Fibroblast of lung (primary cell): ENCODE measurements at regions not wholly inside any gene's neighbourhood (a gene's known extent, or its start where the extent isn't known, plus 50 kb on each side); places are given as distances from the start of the nearest gene placed in this dataset.

ENCODE experiments used
- CTCF ChIP-seq, 2 donors: IDR thresholded peaks in 1 of 2; conservative IDR thresholded peaks in 1 of 2; 1 replicate in 1 of 2; 2 replicates in 1 of 2; pipeline ENCODE4 v1.5.1; 2011 to 2012; ENCODE audit warnings: low read length in 2 of 2, control low read depth in 1 of 2, inconsistent platforms in 1 of 2, low read depth in 1 of 2, mild to moderate bottlenecking in 1 of 2
- EZH2 ChIP-seq: IDR thresholded peaks from 2 replicates; pipeline ENCODE4 v1.5.1; 2012; ENCODE audit warnings: low read length, control low read depth, mild to moderate bottlenecking; ENCODE audit errors: missing control alignments

GRCh38 chr6:68372991-68373390, 262.1 kb upstream of the ADGRB3 start:
- no peak for TF ChIP-seq EZH2
- TF ChIP-seq CTCF (conservative IDR thresholded peaks at IDR 0.05 in 1 of 2, IDR thresholded peaks at IDR 0.05 in 1 of 2; ENCODE audit: low read depth in 1 of 2, low read length in 2 of 2), result no peak
